ENCODE measurements at regions not wholly inside any gene's neighbourhood (a gene's known extent, or its start where the extent isn't known, plus 50 kb on each side); places are given as distances from the start of the nearest gene placed in this dataset.

- TF ChIP-seq SPI1 (IDR thresholded peaks at IDR 0.05; ENCODE audit: borderline replicate concordance, low read depth) (no peak), POLR2AphosphoS5 (IDR thresholded peaks at IDR 0.05; ENCODE audit: low read depth) (no peak), REST (IDR thresholded peaks at IDR 0.05; ENCODE audit: insufficient replicate concordance, low read depth) (no peak), GABPA (IDR thresholded peaks at IDR 0.05; ENCODE audit: low read depth) (no peak)
- TF ChIP-seq, protein P1, sequence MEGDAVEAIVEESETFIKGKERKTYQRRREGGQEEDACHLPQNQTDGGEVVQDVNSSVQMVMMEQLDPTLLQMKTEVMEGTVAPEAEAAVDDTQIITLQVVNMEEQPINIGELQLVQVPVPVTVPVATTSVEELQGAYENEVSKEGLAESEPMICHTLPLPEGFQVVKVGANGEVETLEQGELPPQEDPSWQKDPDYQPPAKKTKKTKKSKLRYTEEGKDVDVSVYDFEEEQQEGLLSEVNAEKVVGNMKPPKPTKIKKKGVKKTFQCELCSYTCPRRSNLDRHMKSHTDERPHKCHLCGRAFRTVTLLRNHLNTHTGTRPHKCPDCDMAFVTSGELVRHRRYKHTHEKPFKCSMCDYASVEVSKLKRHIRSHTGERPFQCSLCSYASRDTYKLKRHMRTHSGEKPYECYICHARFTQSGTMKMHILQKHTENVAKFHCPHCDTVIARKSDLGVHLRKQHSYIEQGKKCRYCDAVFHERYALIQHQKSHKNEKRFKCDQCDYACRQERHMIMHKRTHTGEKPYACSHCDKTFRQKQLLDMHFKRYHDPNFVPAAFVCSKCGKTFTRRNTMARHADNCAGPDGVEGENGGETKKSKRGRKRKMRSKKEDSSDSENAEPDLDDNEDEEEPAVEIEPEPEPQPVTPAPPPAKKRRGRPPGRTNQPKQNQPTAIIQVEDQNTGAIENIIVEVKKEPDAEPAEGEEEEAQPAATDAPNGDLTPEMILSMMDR (IDR thresholded peaks at IDR 0.05; ENCODE audit: insufficient read depth, low read length): no peak
- Histone ChIP-seq H3K27ac (replicated peaks) (no peak overlapping the region), H3K27me3 (ENCODE audit: insufficient read depth, poor library complexity, severe bottlenecking) (no peaks in the 10 kb centered on the region), H3K4me3 (replicated peaks; ENCODE audit: insufficient read depth, low read length) (no peak overlapping the region)
- DNase-seq (ENCODE audit: low read depth in 1 of 2, low spot score in 1 of 2): no peak
These were observed 324.3 kb upstream of the NDST4 start for GRCh38 chr4:115437739-115438138.

DNA sequence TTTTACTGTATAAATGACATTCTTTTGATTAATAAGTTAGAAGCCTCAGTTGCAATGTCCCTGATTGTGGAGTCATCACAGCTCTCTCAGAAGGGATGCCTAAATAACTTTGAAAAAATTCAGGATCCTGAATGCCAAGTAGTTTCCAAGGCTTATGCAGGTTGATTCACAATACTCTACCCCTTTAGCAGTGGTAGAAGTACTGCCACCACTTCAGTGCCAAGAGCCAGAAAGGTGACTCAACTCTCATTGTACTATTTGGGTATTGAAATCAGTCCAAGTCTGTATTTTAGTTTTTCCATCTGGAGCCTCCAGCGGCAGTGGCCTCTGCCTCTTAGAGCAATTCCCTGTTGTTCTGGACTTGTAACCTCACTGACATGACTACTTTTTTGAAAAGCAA lies 320.1 kb upstream of the NDST4 start:
- no peak for DNase-seq (ENCODE audit: low read depth in 1 of 2, low spot score in 1 of 2)
- H3K4me3 ChIP-seq (replicated peaks; ENCODE audit: insufficient read depth, low read length): no peak overlapping the region
- TF ChIP-seq REST (IDR thresholded peaks at IDR 0.05; ENCODE audit: insufficient replicate concordance, low read depth) (no peak), SPI1 (IDR thresholded peaks at IDR 0.05; ENCODE audit: borderline replicate concordance, low read depth) (no peak), POLR2AphosphoS5 (IDR thresholded peaks at IDR 0.05; ENCODE audit: low read depth) (no peak), GABPA (IDR thresholded peaks at IDR 0.05; ENCODE audit: low read depth) (no peak)
- TF ChIP-seq, protein P1 (IDR thresholded peaks at IDR 0.05; ENCODE audit: insufficient read depth, low read length): no peak
- H3K27ac ChIP-seq (replicated peaks): no peak overlapping the region
- H3K27me3 ChIP-seq (ENCODE audit: insufficient read depth, poor library complexity, severe bottlenecking): no peaks in the 10 kb centered on the region

- Histone ChIP-seq H3K4me3 (replicated peaks; ENCODE audit: insufficient read depth, low read length) (no peak overlapping the region), H3K27ac (replicated peaks) (no peak overlapping the region), H3K27me3 (ENCODE audit: insufficient read depth, poor library complexity, severe bottlenecking) (no peaks in the 10 kb centered on the region)
- DNase-seq (ENCODE audit: low read depth in 1 of 2, low spot score in 1 of 2): no peak
- no peak for TF ChIP-seq REST (IDR thresholded peaks at IDR 0.05; ENCODE audit: insufficient replicate concordance, low read depth)
- no peak for TF ChIP-seq SPI1 (IDR thresholded peaks at IDR 0.05; ENCODE audit: borderline replicate concordance, low read depth)
- no peak for TF ChIP-seq POLR2AphosphoS5 (IDR thresholded peaks at IDR 0.05; ENCODE audit: low read depth)
- TF ChIP-seq, protein P1 (IDR thresholded peaks at IDR 0.05; ENCODE audit: insufficient read depth, low read length): no peak
- no peak for TF ChIP-seq GABPA (IDR thresholded peaks at IDR 0.05; ENCODE audit: low read depth)
These were observed 316.6 kb upstream of the NDST4 start for GRCh38 chr4:115430024-115430423.

Data from HL-60 (cell line).